Immature natural killer cell (primary cell): ENCODE measurements at regions not wholly inside any gene's neighbourhood (a gene's known extent, or its start where the extent isn't known, plus 50 kb on each side); places are given as distances from the start of the nearest gene placed in this dataset.
"Not testable (repeated sequence)": the region's sequence is repeated elsewhere in the genome, so short reads cannot be mapped to it uniquely, and the experiment has no call there.

Experiments
- DNase-seq, 3 donors: peaks; one replicate each; pipeline ENCODE4 v3.0.0; 2022; ENCODE audit warnings: mixed read lengths in 1 of 3
- H3K27ac Mint-ChIP-seq, 6 donors: one replicate each; pipeline ENCODE4 v1.8.0; 2020; ENCODE audit warnings: mixed read lengths in 6 of 6, mild to moderate bottlenecking in 5 of 6, inconsistent platforms in 4 of 6, moderate library complexity in 3 of 6
- H3K27me3 Mint-ChIP-seq, 3 donors: one replicate each; pipeline ENCODE4 v1.8.0; 2020 to 2021; ENCODE audit warnings: low read depth in 3 of 3, mild to moderate bottlenecking in 3 of 3, mixed read lengths in 3 of 3, moderate library complexity in 3 of 3, inconsistent platforms in 1 of 3
- H3K36me3 Mint-ChIP-seq, 3 donors: one replicate each; pipeline ENCODE4 v1.8.0; 2020; ENCODE audit warnings: mixed read lengths in 3 of 3, inconsistent platforms in 2 of 3, mild to moderate bottlenecking in 2 of 3
- H3K4me1 Mint-ChIP-seq, 2 donors: one replicate each; pipeline ENCODE4 v1.8.0; 2020; ENCODE audit warnings: inconsistent platforms in 2 of 2, mild to moderate bottlenecking in 2 of 2, mixed read lengths in 2 of 2, moderate library complexity in 1 of 2
- H3K4me3 Mint-ChIP-seq, 5 donors: one replicate each; pipeline ENCODE4 v1.8.0; 2020; ENCODE audit warnings: mild to moderate bottlenecking in 5 of 5, mixed read lengths in 5 of 5, inconsistent platforms in 3 of 5, moderate library complexity in 3 of 5
- H3K9me3 Mint-ChIP-seq, 6 donors: one replicate each; pipeline ENCODE4 v1.8.0; 2020; ENCODE audit warnings: mild to moderate bottlenecking in 6 of 6, mixed read lengths in 6 of 6, inconsistent platforms in 4 of 6, moderate library complexity in 3 of 6

DNA sequence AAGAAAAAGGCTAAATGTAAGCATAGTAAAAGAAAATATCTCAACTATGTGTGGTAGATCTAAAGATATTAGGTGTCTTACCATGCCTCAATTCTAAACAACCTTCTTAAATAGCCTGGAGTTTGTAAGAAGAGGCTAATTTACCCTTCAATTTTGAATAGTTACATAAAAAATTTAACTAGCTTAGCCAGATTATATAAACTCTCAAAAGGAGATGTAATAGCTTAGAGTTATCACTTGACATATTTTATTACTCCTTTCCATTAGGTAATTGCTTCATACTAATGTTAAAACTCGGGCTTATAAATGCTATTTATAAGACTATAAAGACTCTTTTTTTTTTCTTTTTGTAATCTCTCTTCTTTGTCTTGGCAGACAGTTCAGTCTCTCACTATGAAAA lies 297.5 kb upstream of the PABPC4L start:
- no peak for DNase-seq
- Mint-ChIP-seq H3K36me3 (no peaks in the 10 kb centered on the region), H3K27ac (no peak overlapping the region), H3K4me3 (no peak overlapping the region), H3K27me3 (no peaks in the 10 kb centered on the region), H3K4me1 (no peaks in the 10 kb centered on the region), H3K9me3 (peaks cover 6 to 34% (median 10%) of the 10 kb centered on the region in 6 donors)

DNA sequence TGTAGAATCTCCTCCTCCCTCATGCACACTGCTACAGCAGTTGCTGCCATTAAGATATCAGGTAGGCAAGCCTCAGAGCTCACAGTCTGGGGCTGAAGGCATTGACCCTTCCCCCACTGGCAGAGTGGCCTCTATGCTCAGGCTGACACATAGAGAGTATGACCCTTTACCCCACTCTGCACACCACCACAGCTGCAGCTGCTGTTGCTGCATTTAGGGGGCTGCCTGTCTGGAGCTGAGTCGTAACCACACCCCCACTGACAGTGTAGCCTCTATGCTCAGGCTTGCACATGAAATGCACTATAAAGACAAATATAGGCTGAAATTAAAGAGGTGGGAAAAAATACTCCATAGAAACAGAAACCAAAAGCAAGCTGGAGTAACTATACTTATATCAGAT lies 289.3 kb upstream of the PABPC4L start:
- no peak for DNase-seq
- Mint-ChIP-seq H3K4me3 (no peak overlapping the region), H3K36me3 (peaks cover 0 to 4% (median 0%) of the 10 kb centered on the region in 3 donors), H3K9me3 (peaks cover 9 to 40% (median 26%) of the 10 kb centered on the region in 6 donors), H3K27ac (no peak overlapping the region), H3K27me3 (peaks cover 0 to 2% (median 1%) of the 10 kb centered on the region in 3 donors), H3K4me1 (no peaks in the 10 kb centered on the region)

DNA sequence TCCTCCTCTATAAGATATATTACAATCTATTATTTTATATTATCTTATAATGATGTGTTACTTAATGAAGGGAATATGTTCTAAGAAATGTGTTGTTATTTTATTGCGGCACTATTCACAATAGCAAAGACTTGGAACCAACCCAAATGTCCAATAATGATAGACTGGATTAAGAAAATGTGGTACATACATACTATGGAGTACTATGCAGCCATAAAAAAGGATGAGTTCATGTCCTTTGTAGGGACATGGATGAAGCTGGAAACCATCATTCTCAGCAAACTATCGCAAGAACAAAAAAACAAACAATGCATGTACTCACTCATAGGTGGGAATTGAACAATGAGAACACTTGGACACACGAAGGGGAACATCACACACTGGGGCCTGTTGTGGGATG lies 281.9 kb upstream of the PABPC4L start:
- H3K27me3 Mint-ChIP-seq, H3K4me1 Mint-ChIP-seq, H3K27ac Mint-ChIP-seq, H3K36me3 Mint-ChIP-seq, H3K4me3 Mint-ChIP-seq, DNase-seq: not testable (repeated sequence)
- peaks cover 13 to 47% (median 22%) of the 10 kb centered on the region in 6 donors for H3K9me3 Mint-ChIP-seq

DNA sequence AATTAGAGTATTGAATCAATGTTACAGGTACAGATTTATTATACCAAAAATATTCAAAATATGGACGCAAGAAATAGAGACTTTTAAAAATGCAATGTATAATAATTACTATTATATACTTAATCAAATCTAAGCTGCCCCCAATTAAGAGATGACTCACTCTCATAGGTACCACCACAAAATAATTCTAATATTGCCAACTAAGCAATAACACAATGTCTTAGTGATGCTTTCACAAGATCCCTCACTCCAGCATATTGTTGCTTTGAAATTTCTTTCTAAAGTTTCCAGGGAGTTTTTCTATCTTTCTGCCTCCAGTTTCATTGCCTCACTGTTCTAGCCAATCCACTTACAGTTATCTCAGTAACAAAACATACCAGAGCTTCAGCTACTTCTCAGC lies 270.0 kb upstream of the PABPC4L start:
- Mint-ChIP-seq H3K9me3 (peaks cover 4 to 27% (median 22%) of the 10 kb centered on the region in 6 donors), H3K4me3 (no peak overlapping the region), H3K4me1 (no peaks in the 10 kb centered on the region), H3K36me3 (no peaks in the 10 kb centered on the region), H3K27me3 (no peaks in the 10 kb centered on the region), H3K27ac (no peak overlapping the region)
- DNase-seq, result no peak

DNA sequence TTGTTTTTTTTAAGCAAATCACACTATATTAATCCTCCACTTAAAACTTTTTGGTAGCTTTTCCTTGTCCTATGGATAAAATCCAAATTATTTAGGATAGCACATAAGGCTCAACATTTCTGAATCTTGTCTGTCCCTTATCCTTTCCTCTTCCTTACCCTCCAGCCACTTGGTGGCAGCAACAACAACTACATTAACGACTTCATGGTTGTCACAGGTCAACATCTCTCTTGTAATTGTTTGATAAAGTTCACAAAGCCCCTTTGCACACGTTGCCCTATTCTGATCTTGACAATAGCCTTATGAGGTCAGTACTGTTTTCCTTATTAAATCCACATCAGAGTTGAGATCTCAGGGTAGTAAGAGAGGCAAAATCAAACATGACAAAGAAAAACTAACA lies 269.0 kb upstream of the PABPC4L start:
- no peak overlapping the region for H3K4me3 Mint-ChIP-seq
- H3K27ac Mint-ChIP-seq, result no peak overlapping the region
- DNase-seq, result no peak
- H3K36me3 Mint-ChIP-seq, result no peaks in the 10 kb centered on the region
- no peaks in the 10 kb centered on the region for H3K4me1 Mint-ChIP-seq
- H3K9me3 Mint-ChIP-seq, result peaks cover 4 to 21% (median 17%) of the 10 kb centered on the region in 6 donors
- H3K27me3 Mint-ChIP-seq, result no peaks in the 10 kb centered on the region

DNA sequence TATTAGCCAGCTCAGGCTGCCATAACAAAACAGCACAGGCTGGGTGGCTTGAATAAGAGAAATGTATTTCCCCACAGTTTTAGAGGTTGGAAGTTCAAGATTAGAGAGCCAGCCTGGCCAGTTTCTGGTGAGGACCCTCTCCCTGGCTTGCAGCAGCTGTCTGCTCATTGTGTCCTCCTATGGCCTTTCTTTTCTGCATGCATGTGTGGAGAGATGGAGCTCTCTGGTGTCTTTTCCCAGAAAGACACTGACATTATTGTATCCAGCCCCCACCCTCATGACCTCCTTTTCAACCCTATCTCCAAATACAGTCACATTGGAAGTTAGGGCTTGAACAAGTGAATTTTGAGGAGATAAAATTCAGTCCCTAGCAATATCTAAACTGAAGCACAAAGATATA lies 263.8 kb upstream of the PABPC4L start:
- H3K4me3 Mint-ChIP-seq, result no peak overlapping the region
- peaks cover 0 to 2% (median 0%) of the 10 kb centered on the region in 3 donors for H3K27me3 Mint-ChIP-seq
- peaks cover under 1 to 24% (median 4%) of the 10 kb centered on the region in 6 donors for H3K9me3 Mint-ChIP-seq
- no peak for DNase-seq
- H3K4me1 Mint-ChIP-seq, result no peaks in the 10 kb centered on the region
- peaks cover 0 to 3% (median 0%) of the 10 kb centered on the region in 3 donors for H3K36me3 Mint-ChIP-seq
- H3K27ac Mint-ChIP-seq, result no peak overlapping the region

DNA sequence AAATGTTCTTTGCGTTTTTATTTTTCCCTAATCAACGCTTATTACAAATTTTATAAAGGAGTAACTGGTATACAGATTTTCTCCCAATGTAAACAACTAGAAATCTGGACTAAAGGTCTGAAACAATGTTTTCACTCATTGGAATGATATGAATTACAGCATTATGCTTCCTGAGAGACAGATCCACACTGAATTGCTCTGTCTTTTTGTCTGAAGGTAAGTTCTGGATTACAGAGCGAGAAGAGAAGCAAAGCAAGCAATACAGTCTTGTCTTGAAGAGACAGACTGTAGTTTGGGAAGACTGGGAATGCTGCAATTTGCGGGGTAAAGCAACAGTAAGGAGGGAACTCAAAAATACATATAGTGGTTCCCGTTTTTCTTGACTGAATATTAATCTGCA lies 262.2 kb upstream of the PABPC4L start:
- DNase-seq, result no peak
- Mint-ChIP-seq H3K4me3 (no peak overlapping the region), H3K36me3 (peaks cover 0 to 7% (median 0%) of the 10 kb centered on the region in 3 donors)

DNA sequence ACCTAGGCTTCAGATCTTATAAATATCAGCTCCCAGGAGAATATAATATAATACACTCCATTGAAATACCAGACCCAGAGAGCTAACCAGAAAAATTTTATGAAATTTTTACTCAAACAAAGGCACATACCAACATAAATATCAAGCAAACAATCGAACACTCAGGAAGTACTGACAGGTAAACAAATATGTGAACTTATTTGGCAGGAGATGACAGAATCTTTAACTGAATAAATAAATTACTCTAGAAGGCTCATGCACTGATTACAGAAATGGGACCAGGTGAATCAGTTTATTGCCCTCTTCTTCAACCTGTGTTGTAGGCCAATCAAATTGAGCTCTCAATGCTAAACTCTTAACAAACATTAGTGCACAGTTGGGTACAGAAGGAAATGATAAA lies 225.2 kb upstream of the PABPC4L start:
- Mint-ChIP-seq H3K4me3 (no peak overlapping the region), H3K36me3 (no peaks in the 10 kb centered on the region), H3K4me1 (no peaks in the 10 kb centered on the region), H3K27ac (no peak overlapping the region), H3K27me3 (peaks cover 0 to 3% (median 0%) of the 10 kb centered on the region in 3 donors), H3K9me3 (peaks cover 0 to 18% (median 14%) of the 10 kb centered on the region in 6 donors)
- DNase-seq, result no peak

More for the DNA sequence above, 262.2 kb upstream of the PABPC4L start:
- H3K27me3 Mint-ChIP-seq, result peaks cover 0 to 2% (median 0%) of the 10 kb centered on the region in 3 donors
- no peak overlapping the region for H3K27ac Mint-ChIP-seq
- peaks cover 2 to 32% (median 8%) of the 10 kb centered on the region in 6 donors for H3K9me3 Mint-ChIP-seq
- no peaks in the 10 kb centered on the region for H3K4me1 Mint-ChIP-seq

DNA sequence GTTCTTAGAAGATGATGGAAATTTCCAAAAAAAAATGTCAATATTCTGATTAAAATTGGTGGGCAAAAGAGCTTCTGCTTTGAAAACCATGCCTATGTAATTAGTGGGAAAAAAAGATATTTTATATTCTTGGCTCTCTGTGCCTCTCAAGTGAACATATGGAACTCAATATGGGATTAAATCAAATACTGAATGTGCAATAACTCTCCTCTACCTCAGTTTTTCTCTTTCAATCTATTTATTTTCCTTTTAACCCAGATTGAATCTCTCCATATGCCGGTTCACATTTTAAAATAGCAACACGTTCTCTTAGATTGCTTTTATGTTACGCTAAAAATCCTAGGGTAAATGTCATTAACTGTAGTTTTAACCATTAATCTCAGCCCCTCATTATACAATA lies 224.2 kb upstream of the PABPC4L start:
- Mint-ChIP-seq H3K27ac (no peak overlapping the region), H3K27me3 (peaks cover 0 to 1% (median 0%) of the 10 kb centered on the region in 3 donors), H3K4me1 (no peaks in the 10 kb centered on the region)

DNA sequence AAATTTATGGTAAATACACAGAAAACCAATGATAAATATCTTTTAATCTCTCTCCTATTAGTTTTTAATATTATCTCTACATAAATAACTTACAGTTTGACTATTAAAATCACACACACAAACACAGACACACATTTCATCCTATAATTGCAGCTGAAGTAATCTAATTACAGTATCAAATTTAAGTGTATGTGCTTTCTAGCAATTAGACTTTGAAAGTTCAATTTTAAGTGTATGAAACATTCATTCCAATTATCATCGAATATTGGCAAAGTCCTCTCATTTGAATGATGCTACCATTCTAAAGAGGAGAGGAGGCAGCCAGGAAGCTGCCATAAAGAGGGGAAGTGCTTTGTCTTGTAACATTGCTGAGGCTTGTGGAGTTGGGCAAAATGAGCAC lies 221.2 kb upstream of the PABPC4L start:
- no peak for DNase-seq
- Mint-ChIP-seq H3K4me1 (no peaks in the 10 kb centered on the region), H3K4me3 (no peak overlapping the region), H3K27me3 (peaks cover 0 to 1% (median 0%) of the 10 kb centered on the region in 3 donors), H3K9me3 (peaks cover 3 to 35% (median 16%) of the 10 kb centered on the region in 6 donors), H3K27ac (no peak overlapping the region), H3K36me3 (no peaks in the 10 kb centered on the region)

More for the DNA sequence above, 224.2 kb upstream of the PABPC4L start:
- H3K9me3 Mint-ChIP-seq, result peaks cover 0 to 16% (median 12%) of the 10 kb centered on the region in 6 donors
- no peak overlapping the region for H3K4me3 Mint-ChIP-seq
- H3K36me3 Mint-ChIP-seq, result no peaks in the 10 kb centered on the region
- no peak for DNase-seq

DNA sequence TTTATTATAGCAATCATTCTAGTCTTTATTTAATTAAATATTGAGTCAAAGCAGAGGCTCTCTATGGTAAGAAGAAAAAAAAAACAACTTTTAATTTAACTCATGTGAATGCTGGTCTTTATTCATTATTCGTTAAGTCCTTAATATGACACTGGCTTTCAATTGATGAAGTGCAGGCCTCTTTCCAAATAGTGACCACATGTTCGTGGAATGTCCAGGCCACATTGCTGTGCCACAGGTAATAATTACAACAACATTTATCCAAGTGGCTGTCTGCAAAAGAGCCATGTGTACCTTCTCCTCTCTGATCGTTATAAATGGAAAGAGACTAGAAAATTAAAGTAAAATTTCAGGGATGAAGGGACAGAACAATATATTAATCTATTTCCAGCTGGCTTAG lies 220.1 kb upstream of the PABPC4L start:
- Mint-ChIP-seq H3K27ac (no peak overlapping the region), H3K27me3 (peaks cover 0 to 1% (median 0%) of the 10 kb centered on the region in 3 donors), H3K36me3 (no peaks in the 10 kb centered on the region), H3K4me3 (no peak overlapping the region), H3K9me3 (peaks cover 3 to 38% (median 15%) of the 10 kb centered on the region in 6 donors), H3K4me1 (no peaks in the 10 kb centered on the region)
- DNase-seq, result no peak

DNA sequence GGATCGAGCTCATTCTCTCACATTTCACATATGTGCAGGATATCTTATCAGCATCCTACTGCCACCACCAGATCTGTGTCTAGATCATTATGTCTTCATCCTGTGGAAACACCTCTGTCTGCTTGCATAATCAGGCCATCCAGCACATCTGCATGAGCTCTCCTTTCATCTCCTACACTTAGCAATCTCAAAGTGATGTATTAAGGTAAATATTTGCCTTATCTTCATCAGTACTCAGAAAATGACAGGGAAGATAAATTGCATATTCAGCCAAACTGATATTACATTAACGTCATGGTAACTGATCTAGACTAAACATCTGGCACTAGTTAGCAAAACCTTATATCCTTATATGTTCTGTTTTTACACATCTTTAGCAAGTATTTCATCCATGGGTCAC lies 207.3 kb upstream of the PABPC4L start:
- Mint-ChIP-seq H3K9me3 (peaks cover 0 to 17% (median 10%) of the 10 kb centered on the region in 6 donors), H3K36me3 (no peaks in the 10 kb centered on the region), H3K4me3 (no peak overlapping the region), H3K27ac (no peak overlapping the region), H3K27me3 (no peaks in the 10 kb centered on the region), H3K4me1 (no peaks in the 10 kb centered on the region)
- no peak for DNase-seq

DNA sequence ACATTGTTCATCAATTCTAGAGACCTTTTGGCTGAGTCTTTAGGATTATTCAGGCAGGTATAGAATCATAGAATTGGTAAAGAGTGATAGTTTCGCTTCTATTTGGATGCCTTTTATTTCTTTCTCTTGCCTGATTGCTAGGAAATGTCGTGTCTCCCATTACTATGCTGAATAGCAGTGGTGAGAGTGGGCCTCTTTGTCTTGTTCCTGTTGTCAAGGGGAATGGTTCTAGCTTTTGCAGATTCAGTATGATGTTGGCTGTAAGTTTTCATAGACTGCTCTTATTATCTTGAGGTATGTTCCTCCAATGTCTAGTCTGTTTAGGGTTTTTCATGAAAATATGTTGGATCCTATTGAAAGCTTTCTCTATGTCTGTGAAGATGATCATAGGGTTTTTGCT lies 200.2 kb upstream of the PABPC4L start:
- Mint-ChIP-seq H3K36me3 (no peaks in the 10 kb centered on the region), H3K4me1 (no peaks in the 10 kb centered on the region), H3K9me3 (peaks cover 12 to 64% (median 30%) of the 10 kb centered on the region in 6 donors), H3K27me3 (peaks cover 0 to 3% (median 2%) of the 10 kb centered on the region in 3 donors), H3K27ac (no peak overlapping the region), H3K4me3 (no peak overlapping the region)
- DNase-seq, result no peak

DNA sequence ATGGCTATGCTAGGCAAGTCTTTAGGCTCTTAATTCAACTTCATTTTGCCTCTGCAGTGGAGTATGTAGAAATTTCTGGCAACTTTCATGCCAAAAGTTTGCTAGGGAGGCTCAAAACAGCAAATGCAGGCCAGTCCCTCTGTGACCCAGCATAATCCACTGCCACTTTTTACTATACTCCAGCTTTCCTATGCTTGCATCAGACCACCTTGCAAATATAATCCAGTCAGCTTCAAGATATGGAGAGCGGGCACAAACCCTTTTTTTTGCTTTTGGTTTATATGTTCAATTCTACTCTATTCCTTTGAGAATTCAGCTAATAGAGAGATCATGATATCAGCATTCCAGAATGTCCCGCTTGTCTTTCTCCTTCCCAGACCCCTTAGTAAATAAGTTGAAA lies 192.0 kb upstream of the PABPC4L start:
- H3K27ac Mint-ChIP-seq, result no peak overlapping the region
- no peak for DNase-seq
- peaks cover 13 to 59% (median 21%) of the 10 kb centered on the region in 6 donors for H3K9me3 Mint-ChIP-seq
- H3K36me3 Mint-ChIP-seq, result no peaks in the 10 kb centered on the region
- H3K4me1 Mint-ChIP-seq, result no peaks in the 10 kb centered on the region
- H3K27me3 Mint-ChIP-seq, result peaks cover 0 to 2% (median 1%) of the 10 kb centered on the region in 3 donors
- no peak overlapping the region for H3K4me3 Mint-ChIP-seq

DNA sequence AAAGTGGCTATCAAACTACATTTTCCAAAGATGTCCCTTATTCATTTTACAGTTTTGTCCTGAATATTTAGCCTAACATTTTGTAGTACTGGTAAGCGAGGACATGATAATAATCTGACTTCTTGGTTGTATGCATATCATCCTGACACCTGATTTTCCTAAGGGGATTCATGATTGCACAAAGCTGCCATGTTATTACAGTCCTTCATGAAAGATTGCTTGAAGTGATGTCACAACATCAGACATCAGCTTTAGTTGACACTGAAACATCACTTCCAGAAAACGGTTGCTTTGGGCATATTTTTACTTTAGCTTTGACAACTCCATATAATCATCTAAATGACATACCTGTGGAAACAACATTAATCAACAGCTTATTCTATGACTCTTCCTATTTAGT lies 188.7 kb upstream of the PABPC4L start:
- H3K36me3 Mint-ChIP-seq, result no peaks in the 10 kb centered on the region
- H3K4me1 Mint-ChIP-seq, result no peaks in the 10 kb centered on the region
- no peak for DNase-seq
- H3K27ac Mint-ChIP-seq, result no peak overlapping the region
- no peak overlapping the region for H3K4me3 Mint-ChIP-seq
- peaks cover 0 to 2% (median 0%) of the 10 kb centered on the region in 3 donors for H3K27me3 Mint-ChIP-seq
- H3K9me3 Mint-ChIP-seq, result peaks cover 6 to 41% (median 12%) of the 10 kb centered on the region in 6 donors
